ENCODE measurements at regions not wholly inside any gene's neighbourhood (a gene's known extent, or its start where the extent isn't known, plus 50 kb on each side); places are given as distances from the start of the nearest gene placed in this dataset.
A peak's percentile ranks its signal among the peaks of the same experiment; 100 is the strongest.
"Not testable (repeated sequence)": the region's sequence is repeated elsewhere in the genome, so short reads cannot be mapped to it uniquely, and the experiment has no call there.

DNA sequence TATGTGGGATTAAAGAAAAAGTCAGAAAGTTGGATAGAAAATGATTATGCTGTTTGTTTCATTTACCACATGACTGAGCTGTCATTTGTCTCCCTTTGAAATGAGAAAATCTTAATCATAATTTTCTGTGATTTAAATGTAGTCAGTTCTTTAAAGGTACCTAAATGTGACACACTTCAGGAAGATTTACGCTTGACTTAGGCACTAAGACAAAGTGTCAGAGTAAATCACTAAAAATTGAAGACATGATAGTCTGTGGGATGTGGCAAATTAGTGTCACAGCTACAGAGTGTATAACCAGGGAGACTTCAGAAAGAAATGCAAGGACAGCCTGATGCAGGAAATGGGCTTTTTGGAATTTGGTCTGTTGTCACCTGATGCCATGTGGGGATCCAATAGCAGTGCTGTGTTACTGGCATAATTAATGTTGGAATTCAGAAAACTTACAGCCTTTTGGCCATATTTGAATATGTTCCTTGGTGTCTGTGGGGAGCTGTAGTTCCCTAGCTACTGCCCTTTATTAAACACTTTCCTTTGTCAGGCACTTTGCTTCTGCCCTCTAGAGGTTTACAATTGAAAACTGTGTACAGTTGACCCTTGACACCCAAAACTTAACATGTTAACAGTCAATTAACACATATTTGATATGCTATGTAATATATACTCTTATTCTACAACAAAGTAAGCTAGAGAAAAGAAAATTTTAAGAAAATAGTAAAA lies 493.8 kb downstream of the UTRN start:
- H3K4me3 ChIP-seq (ENCODE audit: low read depth, low read length): no peak overlapping the region
- TF ChIP-seq CTCF (IDR thresholded peaks at IDR 0.05; ENCODE audit: borderline replicate concordance, insufficient read depth, low read depth, low read length): peak; percentile 23; the same call in 1 of the 2 replicates

- TF ChIP-seq CTCF (IDR thresholded peaks at IDR 0.05; ENCODE audit: borderline replicate concordance, insufficient read depth, low read depth, low read length): no peak
- H3K4me3 ChIP-seq (ENCODE audit: low read depth, low read length): no peak overlapping the region
Observed at GRCh38 chr6:144781836-144782235, 496.7 kb downstream of the UTRN start.

- TF ChIP-seq CTCF (IDR thresholded peaks at IDR 0.05; ENCODE audit: borderline replicate concordance, insufficient read depth, low read depth, low read length): no peak
Observed at GRCh38 chr6:144782634-144783033, 497.5 kb downstream of the UTRN start.

GRCh38 chr6:144785056-144785455 lies 499.9 kb downstream of the UTRN start:
- no peak overlapping the region for H3K4me3 ChIP-seq (ENCODE audit: low read depth, low read length)
- no peak for TF ChIP-seq CTCF (IDR thresholded peaks at IDR 0.05; ENCODE audit: borderline replicate concordance, insufficient read depth, low read depth, low read length)

More at GRCh38 chr6:144782634-144783033, 497.5 kb downstream of the UTRN start:
- H3K4me3 ChIP-seq (ENCODE audit: low read depth, low read length): no peak overlapping the region

- no peak overlapping the region for H3K4me3 ChIP-seq (ENCODE audit: low read depth, low read length)
- TF ChIP-seq CTCF (IDR thresholded peaks at IDR 0.05; ENCODE audit: borderline replicate concordance, insufficient read depth, low read depth, low read length): no peak
Observed at GRCh38 chr6:144786825-144787224, 501.7 kb downstream of the UTRN start.

DNA sequence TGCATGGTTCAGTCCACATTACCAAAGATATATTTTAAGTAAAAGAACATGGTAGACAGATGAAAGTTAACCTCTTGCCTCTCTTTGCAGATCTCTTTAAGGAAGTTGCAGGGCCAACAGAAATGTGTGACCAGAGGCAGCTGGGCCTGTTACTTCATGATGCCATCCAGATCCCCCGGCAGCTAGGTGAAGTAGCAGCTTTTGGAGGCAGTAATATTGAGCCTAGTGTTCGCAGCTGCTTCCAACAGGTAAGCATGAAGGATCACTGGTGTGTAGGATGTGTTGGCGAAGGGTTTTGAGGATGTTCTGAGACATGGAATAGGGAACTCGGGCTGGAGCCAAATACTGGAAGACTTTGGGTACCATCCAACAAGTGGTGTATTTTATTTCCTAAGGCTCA lies 508.6 kb downstream of the UTRN start:
- H3K4me3 ChIP-seq (ENCODE audit: low read depth, low read length): no peak overlapping the region
- no peak for TF ChIP-seq CTCF (IDR thresholded peaks at IDR 0.05; ENCODE audit: borderline replicate concordance, insufficient read depth, low read depth, low read length)

- not testable (repeated sequence) for H3K4me3 ChIP-seq (ENCODE audit: low read depth, low read length)
Observed at GRCh38 chr6:144795022-144795421, 509.9 kb downstream of the UTRN start.
